PC-3 (cell line): ENCODE measurements at regions not wholly inside any gene's neighbourhood (a gene's known extent, or its start where the extent isn't known, plus 50 kb on each side); places are given as distances from the start of the nearest gene placed in this dataset.

ENCODE experiments used
- ATAC-seq: fragments of 200-7000 bp; cut with Tn5 transposase; 2 replicates; pipeline ENCODE4 v1.9.1; 2020; ENCODE audit warnings: mild to moderate bottlenecking, moderate library complexity
- BruUV-seq: library from RNA; stranded (reverse); fragments of 400-500 nt; replicated peaks from 2 replicates; lab custom pipeline; 2021; lab: Mats Ljungman, UMichigan
- CTCF ChIA-PET: fragments of 300-600 bp; sonication (Branson Sonifier 250); formaldehyde crosslinking; loops from one replicate; lab custom pipeline; 2022; ENCODE audit warnings: antibody characterized with exemption; lab: Charles Lee
- POLR2A ChIA-PET: fragments of 300-600 bp; sonication (Branson Sonifier 250); formaldehyde crosslinking; loops from one replicate; lab custom pipeline; 2022; ENCODE audit warnings: antibody characterized with exemption; ENCODE audit not compliant: unreplicated experiment; lab: Charles Lee
- DNase-seq: peaks from one replicate; pipeline ENCODE4 v3.0.0-alpha.2; 2015
- H2AFZ ChIP-seq: fragments of 300-600 bp; sonication (generic); 2 replicates; pipeline ENCODE4 v1.6.0; 2016; ENCODE audit warnings: antibody characterized with exemption, low read length
- H3F3A ChIP-seq: fragments of 300-600 bp; sonication (generic); one replicate; pipeline ENCODE4 v1.6.0; 2017; ENCODE audit warnings: antibody characterized with exemption, low read length, control low read depth, mild to moderate bottlenecking; ENCODE audit not compliant: unreplicated experiment
- H3K27ac ChIP-seq: fragments of 300-600 bp; sonication (generic); 2 replicates; pipeline ENCODE4 v1.5.1; 2016; ENCODE audit warnings: mild to moderate bottlenecking, low read length
- H3K27me3 ChIP-seq: fragments of 300-600 bp; sonication (generic); 2 replicates; pipeline ENCODE4 v1.6.1; 2016; ENCODE audit warnings: low read length, mixed read lengths
- H3K36me3 ChIP-seq: fragments of 300-600 bp; sonication (generic); 2 replicates; pipeline ENCODE4 v1.6.1; 2016; ENCODE audit warnings: low read depth, mixed run types, low read length, mixed read lengths
- H3K4me1 ChIP-seq: fragments of 300-600 bp; sonication (generic); 2 replicates; pipeline ENCODE4 v1.5.1; 2016; ENCODE audit warnings: low read length; ENCODE audit not compliant: insufficient read depth
- H3K4me2 ChIP-seq: fragments of 300-600 bp; sonication (generic); 2 replicates; pipeline ENCODE4 v1.6.0; 2016; ENCODE audit warnings: low read length
- H3K4me3 ChIP-seq: fragments of 300-600 bp; sonication (generic); 2 replicates; pipeline ENCODE4 v1.5.1; 2016; ENCODE audit warnings: mild to moderate bottlenecking, low read length, mixed read lengths
- H3K79me2 ChIP-seq: fragments of 300-600 bp; sonication (generic); 2 replicates; pipeline ENCODE4 v1.6.1; 2017; ENCODE audit warnings: low read length, mixed read lengths
- H3K9ac ChIP-seq: fragments of 300-600 bp; sonication (generic); 2 replicates; pipeline ENCODE4 v1.6.0; 2016; ENCODE audit warnings: mild to moderate bottlenecking, low read length
- H3K9me2 ChIP-seq: fragments of 300-600 bp; sonication (generic); replicated peaks from 2 replicates; pipeline ENCODE4 v1.6.1; 2016; ENCODE audit warnings: mixed run types, low read length, mixed read lengths
- H3K9me3 ChIP-seq: fragments of 300-600 bp; sonication (generic); 2 replicates; pipeline ENCODE4 v1.6.1; 2016; ENCODE audit warnings: low read length, mixed read lengths
- H4K20me1 ChIP-seq: fragments of 300-600 bp; sonication (generic); 2 replicates; pipeline ENCODE4 v1.6.1; 2016; ENCODE audit warnings: low read length, mixed read lengths
- CTCF ChIP-seq: fragments of 300-600 bp; sonication (generic); conservative IDR thresholded peaks from 2 replicates; pipeline ENCODE4 v1.5.1; 2017; ENCODE audit warnings: antibody characterized with exemption, low read depth, mild to moderate bottlenecking, low read length
- EZH2 ChIP-seq: fragments of 300-600 bp; sonication (generic); IDR thresholded peaks from one replicate; pipeline ENCODE4 v1.6.1; 2017; ENCODE audit warnings: antibody characterized with exemption, mild to moderate bottlenecking, low read length; ENCODE audit not compliant: unreplicated experiment
- EZH2phosphoT487 ChIP-seq: fragments of 300-600 bp; sonication (generic); IDR thresholded peaks from 2 replicates; pipeline ENCODE4 v1.6.1; 2018; ENCODE audit warnings: mild to moderate bottlenecking, antibody characterized with exemption, low read length, borderline replicate concordance
- intact Hi-C: fragments of 100-400 bp; cut with micrococcal nuclease; formaldehyde crosslinking; loops from 2 replicates; pipeline ENCODE4 v1.9.0; 2023

DNA sequence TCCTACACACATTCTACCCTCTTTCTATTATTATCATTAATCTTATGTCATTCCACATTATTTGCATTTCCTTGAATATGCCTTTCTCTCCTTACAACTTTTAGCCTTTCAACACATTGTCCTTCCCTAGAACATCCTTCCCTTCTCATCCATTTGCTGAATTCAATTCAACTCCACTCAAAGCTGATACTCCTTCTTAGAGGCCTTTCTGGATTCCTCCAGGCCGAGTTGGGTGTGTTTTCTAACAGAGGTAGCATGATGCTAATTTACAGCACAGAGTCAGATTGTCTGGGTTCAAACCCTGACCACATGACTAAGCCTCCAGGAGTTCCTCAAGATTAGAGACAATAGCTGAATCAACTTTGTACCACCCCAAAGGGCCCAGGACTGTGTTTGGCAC lies 63.4 kb upstream of the IL12A start:
- ChIA-PET POLR2A (no interaction called here), CTCF (no interaction called here)
- H3F3A ChIP-seq: peaks cover 5% of the 10 kb centered on the region
- H3K9ac ChIP-seq: no peak overlapping the region
- no peaks in the 10 kb centered on the region for H3K27me3 ChIP-seq
- H3K9me2 ChIP-seq: no peaks in the 10 kb centered on the region
- H3K4me1 ChIP-seq: peaks cover 42% of the 10 kb centered on the region
- no peak overlapping the region for H3K4me3 ChIP-seq
- intact Hi-C loops: loop anchor here (5.0 kb wide), 1 partner anchor 37 kb away; no protein-coding TSS in a partner anchor
- no peaks in the 10 kb centered on the region for H3K9me3 ChIP-seq
- TF ChIP-seq EZH2phosphoT487: no peak
- no peak for TF ChIP-seq CTCF
- no peak for TF ChIP-seq EZH2
- H2AFZ ChIP-seq: no peak overlapping the region
- no peaks in the 10 kb centered on the region for H4K20me1 ChIP-seq
- ATAC-seq (no peak), DNase-seq (no peak)
- no peak overlapping the region for H3K27ac ChIP-seq
- no TSS peak for BruUV-seq
- no peaks in the 10 kb centered on the region for H3K36me3 ChIP-seq
- H3K4me2 ChIP-seq: no peak overlapping the region
- H3K79me2 ChIP-seq: no peaks in the 10 kb centered on the region

GRCh38 chr3:159926573-159926972 lies 62.1 kb upstream of the IL12A start:
- no peaks in the 10 kb centered on the region for H3K79me2 ChIP-seq
- H2AFZ ChIP-seq: no peak overlapping the region
- ChIA-PET POLR2A (no interaction called here), CTCF (no interaction called here)
- no TSS peak for BruUV-seq
- no peak overlapping the region for H3K4me3 ChIP-seq
- H4K20me1 ChIP-seq: no peaks in the 10 kb centered on the region
- no peaks in the 10 kb centered on the region for H3K27me3 ChIP-seq
- H3K9me2 ChIP-seq: no peaks in the 10 kb centered on the region
- TF ChIP-seq EZH2 (no peak), CTCF (no peak), EZH2phosphoT487 (no peak)
- DNase-seq (no peak), ATAC-seq (no peak)
- no peaks in the 10 kb centered on the region for H3K9me3 ChIP-seq
- H3K36me3 ChIP-seq: no peaks in the 10 kb centered on the region
- H3K27ac ChIP-seq: no peak overlapping the region
- H3K4me1 ChIP-seq: peaks cover 32% of the 10 kb centered on the region
- intact Hi-C loops: loop anchor here (5.0 kb wide), 1 partner anchor 36 kb away; no protein-coding TSS in a partner anchor
- no peak overlapping the region for H3K4me2 ChIP-seq
- H3F3A ChIP-seq: peaks cover 5% of the 10 kb centered on the region
- H3K9ac ChIP-seq: no peak overlapping the region

- peak overlapping the region; percentile 88 for H3K27ac ChIP-seq
- DNase-seq (peak; percentile 58), ATAC-seq (peak; percentile 29)
- ChIA-PET POLR2A (interaction anchor here (0.7 kb wide), 1 partner anchor 59 kb away, joined by 4 read pairs; no protein-coding TSS in a partner anchor), CTCF (interaction anchor here (0.7 to 3.0 kb wide), 6 partner anchors 38 to 235 kb away, joined by 5 to 33 read pairs (median 12); partner anchors contain the start of gene IL12A)
- peaks cover 32% of the 10 kb centered on the region for H3K4me1 ChIP-seq
- no peaks in the 10 kb centered on the region; the same call in 1 of the 2 replicates for H3K9me3 ChIP-seq
- H3K4me2 ChIP-seq: peak overlapping the region; percentile 68
- H3K79me2 ChIP-seq: no peaks in the 10 kb centered on the region
- peaks cover 5% of the 10 kb centered on the region for H3F3A ChIP-seq
- no peak for TF ChIP-seq CTCF
- TF ChIP-seq EZH2: no peak
- no peak for TF ChIP-seq EZH2phosphoT487
- H3K27me3 ChIP-seq: no peaks in the 10 kb centered on the region
- H3K4me3 ChIP-seq: no peak overlapping the region
- TSS peak; percentile 80 for BruUV-seq
- no peaks in the 10 kb centered on the region for H3K9me2 ChIP-seq
- H4K20me1 ChIP-seq: no peaks in the 10 kb centered on the region
- peak overlapping the region; percentile 30; the same call in 1 of the 2 replicates for H3K9ac ChIP-seq
- peak overlapping the region; percentile 3; the same call in 1 of the 2 replicates for H2AFZ ChIP-seq
- H3K36me3 ChIP-seq: no peaks in the 10 kb centered on the region
- intact Hi-C loops: loop anchor here (1.0 to 5.0 kb wide), 4 partner anchors 8 to 163 kb away; no protein-coding TSS in a partner anchor
These were observed 60.6 kb upstream of the IL12A start for GRCh38 chr3:159928071-159928491.
